Uterus (tissue), 2 donors: ENCODE measurements at regions not wholly inside any gene's neighbourhood (a gene's known extent, or its start where the extent isn't known, plus 50 kb on each side); places are given as distances from the start of the nearest gene placed in this dataset.

Experiments
- CTCF ChIP-seq, 4 experiments: fragments of 200-600 bp in 2 of 4; fragments of 450-650 bp in 2 of 4; sonication (generic) in 2 of 4; IDR thresholded peaks; one replicate each; pipeline ENCODE4 v1.5.1; 2016 to 2019; ENCODE audit warnings: antibody characterized with exemption in 4 of 4, mild to moderate bottlenecking in 2 of 4, moderate library complexity in 1 of 4
- POLR2A ChIP-seq, 2 donors: fragments of 450-650 bp; IDR thresholded peaks; one replicate each; pipeline ENCODE4 v1.6.1; 2016; ENCODE audit warnings: antibody characterized with exemption in 2 of 2, mild to moderate bottlenecking in 1 of 2, moderate library complexity in 1 of 2

- TF ChIP-seq POLR2A (IDR thresholded peaks at IDR 0.05) (no peak), CTCF (IDR thresholded peaks at IDR 0.05) (no peak)
Measured at GRCh38 chr20:53859684-53860083, 210.7 kb downstream of the BCAS1 start.
